Endothelial cell of umbilical vein (primary cell): ENCODE measurements at regions not wholly inside any gene's neighbourhood (a gene's known extent, or its start where the extent isn't known, plus 50 kb on each side); places are given as distances from the start of the nearest gene placed in this dataset.

Source experiments
- BruUV-seq: library from RNA; stranded (reverse); fragments of 400-500 nt; replicated peaks from 2 replicates; lab custom pipeline; 2021; lab: Mats Ljungman, UMichigan
- CTCF ChIA-PET: fragments of 300-600, 350-600 bp; sonication (Branson Sonifier 250); formaldehyde crosslinking; loops from one replicate; lab custom pipeline; 2021; ENCODE audit warnings: antibody characterized with exemption, inconsistent platforms; lab: Charles Lee
- POLR2A ChIA-PET: fragments of 300-600, 350-600 bp; sonication (Branson Sonifier 250); formaldehyde crosslinking; loops from one replicate; lab custom pipeline; 2021; ENCODE audit warnings: antibody characterized with exemption, inconsistent platforms; lab: Charles Lee
- DNase-seq: peaks from one replicate; pipeline ENCODE4 v3.0.0-alpha.2; 2011; ENCODE audit warnings: low read depth, low spot score
- FAIRE-seq: peaks from 2 replicates; lab custom pipeline; 2011; peaks lifted over from hg19 to GRCh38; lab: Jason Lieb, UNC
- H2AFZ ChIP-seq: 2 replicates; pipeline ENCODE4 v1.6.0; 2012; ENCODE audit warnings: low read depth, low read length, control low read depth, inconsistent platforms
- H3K27ac ChIP-seq: 2 replicates; pipeline ENCODE4 v1.5.1; 2011; ENCODE audit warnings: low read depth, mild to moderate bottlenecking, control low read depth, low read length, moderate library complexity; ENCODE audit not compliant: insufficient read depth
- H3K27me3 ChIP-seq, 2 experiments: 2 replicates each; pipeline versions ENCODE4 v1.6.0 to v1.6.1; 2011; ENCODE audit warnings: low read length in 2 of 2, mixed read lengths in 1 of 2; ENCODE audit not compliant: control insufficient read depth in 2 of 2, insufficient read depth in 2 of 2
- H3K36me3 ChIP-seq, 2 experiments: 2 replicates in 1 of 2; 3 replicates in 1 of 2; pipeline ENCODE4 v1.5.1; 2011; ENCODE audit warnings: low read length in 2 of 2, mild to moderate bottlenecking in 1 of 2, moderate library complexity in 1 of 2; ENCODE audit not compliant: control insufficient read depth in 2 of 2, insufficient read depth in 2 of 2; ENCODE audit errors: extremely low read depth in 1 of 2
- H3K4me1 ChIP-seq: 3 replicates; pipeline ENCODE4 v1.5.1; 2011; ENCODE audit warnings: mild to moderate bottlenecking, low read length; ENCODE audit not compliant: control insufficient read depth, insufficient read depth; ENCODE audit errors: extremely low read depth
- H3K4me2 ChIP-seq: 2 replicates; pipeline ENCODE4 v1.6.1; 2011; ENCODE audit warnings: low read length, control low read depth, mixed read lengths; ENCODE audit not compliant: insufficient read depth
- H3K4me3 ChIP-seq, 3 experiments: fragments of 200-600 bp in 1 of 3; sonication (generic), shearing (Covaris generic) in 1 of 3; replicated peaks in 1 of 3; 2 replicates each; pipeline ENCODE4 v1.5.1; 2011 to 2016; ENCODE audit warnings: control low read depth in 3 of 3, low read length in 3 of 3, mild to moderate bottlenecking in 2 of 3, inconsistent platforms in 1 of 3, low read depth in 1 of 3, moderate library complexity in 1 of 3; ENCODE audit not compliant: insufficient read depth in 1 of 3
- H3K79me2 ChIP-seq: 2 replicates; pipeline ENCODE4 v1.6.0; 2012; ENCODE audit warnings: low read length, inconsistent platforms; ENCODE audit not compliant: control insufficient read depth, insufficient read depth
- H3K9ac ChIP-seq: replicated peaks from 2 replicates; pipeline ENCODE3; 2011; ENCODE audit warnings: low read length, control low read depth; ENCODE audit not compliant: insufficient read depth; ENCODE audit errors: extremely low read depth
- H3K9me1 ChIP-seq: replicated peaks from 3 replicates; pipeline ENCODE4 v1.6.0; 2011; ENCODE audit warnings: mild to moderate bottlenecking, low read length; ENCODE audit not compliant: control insufficient read depth, insufficient read depth; ENCODE audit errors: extremely low read depth
- H3K9me3 ChIP-seq: replicated peaks from 2 replicates; pipeline ENCODE4 v1.5.1; 2012; ENCODE audit warnings: low read length, inconsistent platforms; ENCODE audit not compliant: control insufficient read depth, insufficient read depth
- H4K20me1 ChIP-seq: replicated peaks from 2 replicates; pipeline ENCODE3; 2011; ENCODE audit warnings: mild to moderate bottlenecking, low read length; ENCODE audit not compliant: control insufficient read depth, insufficient read depth; ENCODE audit errors: extremely low read depth
- CTCF ChIP-seq, 2 donors: IDR thresholded peaks; 1 replicate in 1 of 2; 2 replicates in 1 of 2; pipeline ENCODE4 v1.5.1; 2011; ENCODE audit warnings: low read length in 2 of 2, mild to moderate bottlenecking in 2 of 2, moderate library complexity in 2 of 2, control low read depth in 1 of 2, inconsistent platforms in 1 of 2, low read depth in 1 of 2; ENCODE audit not compliant: insufficient read depth in 1 of 2; ENCODE audit errors: extremely low read depth in 1 of 2
- EZH2 ChIP-seq: IDR thresholded peaks from 2 replicates; pipeline ENCODE4 v1.6.1; 2012; ENCODE audit warnings: borderline replicate concordance, low read depth, mild to moderate bottlenecking, moderate library complexity, low read length, inconsistent platforms; ENCODE audit not compliant: severe bottlenecking
- FOS ChIP-seq: IDR thresholded peaks from 2 replicates; pipeline ENCODE4 v1.6.1; 2011; ENCODE audit warnings: mild to moderate bottlenecking, low read length, moderate library complexity, borderline replicate concordance; ENCODE audit not compliant: insufficient read depth
- GATA2 ChIP-seq: IDR thresholded peaks from 2 replicates; pipeline ENCODE4 v1.7.0; 2011; ENCODE audit warnings: low read depth, mild to moderate bottlenecking, moderate library complexity, mixed read lengths, low read length; ENCODE audit not compliant: insufficient read length, insufficient read depth
- JUN ChIP-seq: IDR thresholded peaks from 2 replicates; pipeline ENCODE4 v1.6.1; 2011; ENCODE audit warnings: borderline replicate concordance, low read depth; ENCODE audit not compliant: insufficient read length, insufficient read depth
- MAX ChIP-seq: IDR thresholded peaks from 2 replicates; pipeline ENCODE4 v1.6.1; 2011; ENCODE audit not compliant: insufficient read depth, insufficient read length
- MYC ChIP-seq: IDR thresholded peaks from one replicate; pipeline ENCODE4 v1.6.1; 2011; ENCODE audit warnings: mild to moderate bottlenecking, low read depth, low read length
- POLR2A ChIP-seq: IDR thresholded peaks from 2 replicates; pipeline ENCODE4 v1.6.1; 2012; ENCODE audit warnings: low read depth, mild to moderate bottlenecking, control low read depth, low read length
- POLR2AphosphoS5 ChIP-seq: IDR thresholded peaks from 2 replicates; pipeline ENCODE4 v1.6.1; 2012; ENCODE audit warnings: low read depth, mild to moderate bottlenecking, control low read depth, low read length, moderate library complexity; ENCODE audit not compliant: insufficient read depth
- dilution Hi-C: fragments of 300-500 bp; cut with MboI; formaldehyde crosslinking; loops from one replicate; pipeline ENCODE4 v1.15.0; 2019; ENCODE audit warnings: low sequenced_read_pairs; ENCODE audit not compliant: extremely low pct_ligation_motif_present
- intact Hi-C: fragments of 100-400 bp; cut with micrococcal nuclease; formaldehyde crosslinking; loops from one replicate; pipeline ENCODE4 v1.10.0; 2022

DNA sequence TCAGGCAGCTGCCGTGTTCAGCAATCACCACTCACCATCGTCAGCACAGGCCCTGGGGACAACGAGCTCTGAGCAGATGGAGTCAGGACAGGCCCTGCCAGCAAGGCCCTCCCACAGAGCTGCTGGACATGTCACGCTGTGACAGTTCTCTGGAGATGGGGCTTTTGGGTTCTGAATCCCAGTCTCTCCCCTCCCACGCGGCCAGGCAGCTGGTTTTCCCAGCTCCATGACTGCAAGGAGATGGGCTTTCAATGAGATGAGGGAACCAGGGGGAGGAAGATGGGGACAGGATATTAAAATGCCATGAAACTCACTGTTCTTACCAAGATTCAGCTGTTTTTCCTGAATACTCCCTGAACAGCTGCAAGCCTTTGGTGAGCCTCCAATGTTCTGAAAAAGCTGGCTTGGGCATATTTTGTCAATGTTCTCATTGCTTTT lies 305.9 kb downstream of the BRD1 start:
- dilution Hi-C loops (no loop called here), intact Hi-C loops (no loop called here)
- FAIRE-seq (no peak), DNase-seq (no peak)
- Histone ChIP-seq H3K4me2 (no peak overlapping the region), H3K4me3 (no peak overlapping the region), H3K36me3 (no peaks in the 10 kb centered on the region), H3K27ac (no peak overlapping the region), H3K4me1 (no peaks in the 10 kb centered on the region), H3K79me2 (no peaks in the 10 kb centered on the region), H3K27me3 (no peaks in the 10 kb centered on the region), H3K9me1 (no peaks in the 10 kb centered on the region), H2AFZ (no peak overlapping the region), H3K9ac (no peak overlapping the region), H3K9me3 (no peaks in the 10 kb centered on the region), H4K20me1 (no peaks in the 10 kb centered on the region)
- BruUV-seq = no TSS peak
- POLR2A ChIA-PET = no interaction called here
- TF ChIP-seq CTCF (IDR thresholded peaks at IDR 0.05; ENCODE audit: extremely low read depth in 1 of 2, insufficient read depth in 1 of 2, low read depth in 1 of 2, low read length in 2 of 2) (no peak), EZH2 (no peak), POLR2A (no peak), MAX (no peak), JUN (no peak), GATA2 (no peak), POLR2AphosphoS5 (no peak), MYC (no peak), FOS (no peak)
- CTCF ChIA-PET = interaction anchor here (1.1 kb wide), 1 partner anchor 13 kb away, joined by 3 read pairs; no protein-coding TSS in a partner anchor
